Panc1 (cell line): ENCODE measurements at regions not wholly inside any gene's neighbourhood (a gene's known extent, or its start where the extent isn't known, plus 50 kb on each side); places are given as distances from the start of the nearest gene placed in this dataset.

Experiments
- POLR2AphosphoS5 ChIP-seq: IDR thresholded peaks from 2 replicates; pipeline ENCODE4 v1.6.1; 2012; ENCODE audit warnings: mild to moderate bottlenecking, low read depth, low read length, moderate library complexity
- TF ChIP-seq, protein P1 (sequence below): fragments of 450-650 bp; IDR thresholded peaks from 2 replicates; pipeline ENCODE4 v1.5.1; 2017; ENCODE audit warnings: mild to moderate bottlenecking

DNA sequence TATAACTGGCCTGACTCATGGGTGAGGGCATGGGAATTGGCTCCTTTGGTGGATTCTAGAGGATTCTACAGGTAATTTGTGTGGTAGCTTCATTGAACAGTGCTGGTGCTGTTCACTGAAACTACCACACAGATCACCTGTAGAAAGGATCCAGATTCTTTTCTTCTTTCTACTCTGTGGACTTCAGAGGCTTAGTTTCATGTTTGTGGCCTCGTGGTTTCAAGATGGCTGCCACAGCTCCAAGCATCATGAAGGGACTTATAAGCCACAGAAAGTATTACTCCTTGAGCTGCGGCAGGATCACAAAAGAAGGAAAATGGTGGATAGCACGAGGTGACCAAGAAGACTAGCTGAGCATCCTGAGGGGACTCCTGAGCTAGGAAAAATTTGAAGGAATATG is 88.9 kb downstream of the ADCYAP1 start:
- TF ChIP-seq, protein P1, sequence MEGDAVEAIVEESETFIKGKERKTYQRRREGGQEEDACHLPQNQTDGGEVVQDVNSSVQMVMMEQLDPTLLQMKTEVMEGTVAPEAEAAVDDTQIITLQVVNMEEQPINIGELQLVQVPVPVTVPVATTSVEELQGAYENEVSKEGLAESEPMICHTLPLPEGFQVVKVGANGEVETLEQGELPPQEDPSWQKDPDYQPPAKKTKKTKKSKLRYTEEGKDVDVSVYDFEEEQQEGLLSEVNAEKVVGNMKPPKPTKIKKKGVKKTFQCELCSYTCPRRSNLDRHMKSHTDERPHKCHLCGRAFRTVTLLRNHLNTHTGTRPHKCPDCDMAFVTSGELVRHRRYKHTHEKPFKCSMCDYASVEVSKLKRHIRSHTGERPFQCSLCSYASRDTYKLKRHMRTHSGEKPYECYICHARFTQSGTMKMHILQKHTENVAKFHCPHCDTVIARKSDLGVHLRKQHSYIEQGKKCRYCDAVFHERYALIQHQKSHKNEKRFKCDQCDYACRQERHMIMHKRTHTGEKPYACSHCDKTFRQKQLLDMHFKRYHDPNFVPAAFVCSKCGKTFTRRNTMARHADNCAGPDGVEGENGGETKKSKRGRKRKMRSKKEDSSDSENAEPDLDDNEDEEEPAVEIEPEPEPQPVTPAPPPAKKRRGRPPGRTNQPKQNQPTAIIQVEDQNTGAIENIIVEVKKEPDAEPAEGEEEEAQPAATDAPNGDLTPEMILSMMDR, result no peak
- TF ChIP-seq POLR2AphosphoS5, result no peak
